ENCODE measurements at regions not wholly inside any gene's neighbourhood (a gene's known extent, or its start where the extent isn't known, plus 50 kb on each side); places are given as distances from the start of the nearest gene placed in this dataset.
A peak's percentile ranks its signal among the peaks of the same experiment; 100 is the strongest.

GRCh38 chr16:8237452-8237851 lies 352.9 kb downstream of the TMEM114 start:
- DNase-seq (ENCODE audit: low spot score), result no peak
- in situ Hi-C loops (cut with HindIII; ENCODE audit: low sequenced_read_pairs), result no loop called here

- in situ Hi-C loops (cut with HindIII; ENCODE audit: low sequenced_read_pairs), result no loop called here
- no peak for DNase-seq (ENCODE audit: low spot score)
Observed at GRCh38 chr16:8236816-8237215, 353.5 kb downstream of the TMEM114 start.

GRCh38 chr16:8230497-8230896 lies 359.8 kb downstream of the TMEM114 start:
- no peak for DNase-seq (ENCODE audit: low spot score)
- in situ Hi-C loops (cut with HindIII; ENCODE audit: low sequenced_read_pairs), result no loop called here

- in situ Hi-C loops (cut with HindIII; ENCODE audit: low sequenced_read_pairs), result no loop called here
- DNase-seq (ENCODE audit: low spot score), result no peak
Observed at GRCh38 chr16:8229011-8229520, 361.2 kb downstream of the TMEM114 start.

- in situ Hi-C loops (cut with HindIII; ENCODE audit: low sequenced_read_pairs), result no loop called here
- DNase-seq (ENCODE audit: low spot score), result no peak
Observed at GRCh38 chr16:8217201-8217600, 373.1 kb downstream of the TMEM114 start.

GRCh38 chr16:8204769-8205168 lies 385.5 kb downstream of the TMEM114 start:
- no peak for DNase-seq (ENCODE audit: low spot score)
- in situ Hi-C loops (cut with HindIII; ENCODE audit: low sequenced_read_pairs), result no loop called here

- no peak for DNase-seq (ENCODE audit: low spot score)
- in situ Hi-C loops (cut with HindIII; ENCODE audit: low sequenced_read_pairs), result no loop called here
Observed at GRCh38 chr16:8204096-8204495, 386.2 kb downstream of the TMEM114 start.

- no peak for DNase-seq (ENCODE audit: low spot score)
- in situ Hi-C loops (cut with HindIII; ENCODE audit: low sequenced_read_pairs), result no loop called here
Observed at GRCh38 chr16:8203101-8203500, 387.2 kb downstream of the TMEM114 start.

- no peak for DNase-seq (ENCODE audit: low spot score)
- in situ Hi-C loops (cut with HindIII; ENCODE audit: low sequenced_read_pairs), result no loop called here
Observed at GRCh38 chr16:8200839-8201238, 389.5 kb downstream of the TMEM114 start.

GRCh38 chr16:8199390-8199789 lies 390.9 kb downstream of the TMEM114 start:
- in situ Hi-C loops (cut with HindIII; ENCODE audit: low sequenced_read_pairs), result no loop called here

GRCh38 chr16:8194794-8195193 lies 395.5 kb downstream of the TMEM114 start:
- in situ Hi-C loops (cut with HindIII; ENCODE audit: low sequenced_read_pairs), result no loop called here
- DNase-seq (ENCODE audit: low spot score), result no peak

More at GRCh38 chr16:8199390-8199789, 390.9 kb downstream of the TMEM114 start:
- DNase-seq (ENCODE audit: low spot score), result no peak

- DNase-seq (ENCODE audit: low spot score), result no peak
- in situ Hi-C loops (cut with HindIII; ENCODE audit: low sequenced_read_pairs), result no loop called here
Observed at GRCh38 chr16:8188841-8189240, 401.5 kb downstream of the TMEM114 start.

GRCh38 chr16:8187782-8188372 lies 402.4 kb downstream of the TMEM114 start:
- in situ Hi-C loops (cut with HindIII; ENCODE audit: low sequenced_read_pairs), result no loop called here

GRCh38 chr16:8184854-8185253 lies 405.5 kb downstream of the TMEM114 start:
- in situ Hi-C loops (cut with HindIII; ENCODE audit: low sequenced_read_pairs), result no loop called here
- DNase-seq (ENCODE audit: low spot score), result no peak

More at GRCh38 chr16:8187782-8188372, 402.4 kb downstream of the TMEM114 start:
- DNase-seq (ENCODE audit: low spot score), result no peak

- in situ Hi-C loops (cut with HindIII; ENCODE audit: low sequenced_read_pairs), result no loop called here
- no peak for DNase-seq (ENCODE audit: low spot score)
Observed at GRCh38 chr16:8183176-8184099, 406.9 kb downstream of the TMEM114 start.

GRCh38 chr16:8182761-8183160 lies 407.6 kb downstream of the TMEM114 start:
- in situ Hi-C loops (cut with HindIII; ENCODE audit: low sequenced_read_pairs), result no loop called here
- DNase-seq (ENCODE audit: low spot score), result no peak

GRCh38 chr16:8179615-8180014 lies 410.7 kb downstream of the TMEM114 start:
- in situ Hi-C loops (cut with HindIII; ENCODE audit: low sequenced_read_pairs), result no loop called here
- peak; percentile 59 for DNase-seq (ENCODE audit: low spot score)

- in situ Hi-C loops (cut with HindIII; ENCODE audit: low sequenced_read_pairs), result no loop called here
- DNase-seq (ENCODE audit: low spot score), result peak; percentile 64
Observed at GRCh38 chr16:8178271-8178670, 412.0 kb downstream of the TMEM114 start.

- DNase-seq (ENCODE audit: low spot score), result no peak
- in situ Hi-C loops (cut with HindIII; ENCODE audit: low sequenced_read_pairs), result no loop called here
Observed at GRCh38 chr16:8175411-8175810, 414.9 kb downstream of the TMEM114 start.

- in situ Hi-C loops (cut with HindIII; ENCODE audit: low sequenced_read_pairs), result no loop called here
- DNase-seq (ENCODE audit: low spot score), result peak; percentile 85
Observed at GRCh38 chr16:8173111-8173644, 417.1 kb downstream of the TMEM114 start.

Data from G401 (cell line).